Femur (tissue), 1 donor: ENCODE measurements at regions not wholly inside any gene's neighbourhood (a gene's known extent, or its start where the extent isn't known, plus 50 kb on each side); places are given as distances from the start of the nearest gene placed in this dataset.

Experiments used
- DNase-seq: peaks from one replicate; pipeline ENCODE4 v3.0.0-alpha.2; 2017

DNA sequence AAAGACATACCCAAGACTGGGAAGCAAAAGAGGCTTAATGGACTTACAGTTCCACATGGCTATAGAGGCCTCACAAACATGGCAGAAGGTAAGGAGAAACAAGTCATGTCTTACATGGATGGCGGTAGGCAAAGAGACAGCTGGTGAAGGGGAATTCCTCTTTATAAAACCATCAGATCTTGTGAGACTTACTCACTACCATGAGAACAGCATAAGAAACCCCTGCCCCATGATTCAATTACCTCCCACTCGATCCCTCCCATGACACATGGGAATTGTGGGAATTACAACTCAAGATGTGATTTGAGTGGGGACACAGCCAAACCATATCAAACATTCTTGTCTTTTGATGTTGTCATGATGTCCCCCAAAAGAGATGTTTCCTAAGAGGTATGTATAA, 103.3 kb downstream of the DUSP10 start:
- DNase-seq, result no peak

DNA sequence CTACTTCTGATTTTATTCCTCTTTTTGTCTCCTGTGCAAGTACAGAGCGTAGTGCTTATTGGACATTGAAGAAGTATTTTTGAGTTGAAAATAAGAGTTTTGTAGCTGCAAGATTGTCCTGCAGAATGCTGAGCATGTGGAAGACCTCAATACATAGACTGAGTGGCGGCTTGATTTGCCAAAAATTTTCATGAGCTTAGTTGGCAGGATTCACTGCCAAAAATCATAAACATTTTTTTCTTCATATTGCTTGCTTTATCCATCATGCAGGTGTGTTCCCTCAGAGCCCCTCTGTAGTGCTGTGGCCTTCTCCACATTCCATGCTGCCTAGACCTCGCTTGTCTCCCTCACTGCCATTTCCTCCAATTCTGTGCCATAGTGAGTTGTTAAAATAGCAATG, 100.1 kb downstream of the DUSP10 start:
- no peak for DNase-seq

DNA sequence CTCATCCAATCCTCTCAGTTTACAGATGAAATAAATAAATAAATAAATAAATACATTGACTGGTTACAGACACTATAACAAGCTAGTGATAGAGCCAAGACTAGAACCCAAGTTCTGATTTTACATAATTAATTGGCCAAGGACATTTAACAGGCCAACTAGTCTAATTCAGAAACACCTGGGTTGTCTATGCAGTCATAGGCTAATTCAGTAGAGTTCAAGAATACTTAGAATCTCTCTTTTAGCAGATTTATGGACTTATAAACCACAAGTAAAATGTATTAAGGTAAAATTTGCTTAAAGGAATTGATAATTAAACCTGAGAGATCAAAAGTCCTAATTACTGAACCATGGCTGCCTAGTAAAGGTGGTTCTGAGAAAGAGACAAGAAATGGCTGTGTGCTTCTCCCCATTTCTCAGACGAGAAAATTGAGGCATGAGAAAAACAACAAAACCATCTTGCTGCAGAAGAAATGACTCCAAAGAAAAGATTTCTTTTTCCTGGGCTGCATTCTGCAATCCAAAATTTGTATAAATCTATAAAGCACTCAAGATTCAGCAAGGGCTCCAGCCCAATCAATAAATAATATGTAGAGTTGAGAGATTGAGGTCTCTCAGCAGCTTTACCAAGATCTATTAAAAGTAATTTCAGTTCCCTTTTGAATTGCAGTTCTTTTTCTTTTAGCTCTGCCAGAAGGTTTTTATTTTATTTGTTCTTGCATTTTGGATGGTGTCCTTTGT, 98.3 kb downstream of the DUSP10 start:
- DNase-seq, result no peak

DNA sequence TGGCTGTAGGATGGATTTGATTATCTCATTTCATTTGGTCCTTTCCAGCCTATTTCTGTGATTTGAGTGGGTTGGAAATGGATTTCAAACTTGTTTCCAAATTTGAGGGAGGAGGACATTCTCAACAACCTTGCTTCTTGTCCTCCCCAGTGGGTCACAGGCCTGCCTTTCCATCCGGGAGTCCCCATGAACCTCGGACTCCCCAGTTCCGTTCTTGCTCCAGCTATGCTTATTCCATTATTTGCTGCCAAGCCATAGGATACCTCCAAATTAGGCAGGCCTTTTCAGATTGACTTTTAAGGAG, 97.8 kb downstream of the DUSP10 start:
- peak; percentile 36 for DNase-seq

DNA sequence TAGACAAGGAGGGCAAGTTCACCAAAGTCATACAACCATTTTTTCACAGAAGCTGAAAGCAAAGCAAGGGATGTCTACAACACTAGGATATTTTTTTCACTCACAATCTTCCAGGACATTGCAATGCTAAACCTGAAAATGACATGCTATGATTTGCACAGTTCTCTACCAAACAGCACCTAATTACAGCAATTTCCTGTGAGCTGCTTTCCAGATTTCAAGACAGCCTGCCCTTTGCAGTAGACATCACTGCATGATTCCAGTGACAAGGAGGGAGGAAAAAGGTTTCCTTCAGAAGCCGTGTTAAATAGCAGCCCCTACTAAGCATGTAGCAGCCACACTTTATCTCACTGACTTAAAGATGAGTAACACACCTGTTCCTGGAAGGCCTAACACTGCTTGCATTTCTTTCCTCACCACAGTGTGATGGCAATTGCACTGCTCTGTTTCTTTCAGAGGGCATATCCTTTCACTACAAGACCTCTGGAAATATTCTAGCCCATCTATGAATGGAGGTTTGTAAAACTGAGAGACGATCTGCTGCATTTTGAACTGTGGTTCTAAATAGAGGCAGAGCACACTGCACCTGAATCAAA, 97.1 kb downstream of the DUSP10 start:
- no peak for DNase-seq

DNA sequence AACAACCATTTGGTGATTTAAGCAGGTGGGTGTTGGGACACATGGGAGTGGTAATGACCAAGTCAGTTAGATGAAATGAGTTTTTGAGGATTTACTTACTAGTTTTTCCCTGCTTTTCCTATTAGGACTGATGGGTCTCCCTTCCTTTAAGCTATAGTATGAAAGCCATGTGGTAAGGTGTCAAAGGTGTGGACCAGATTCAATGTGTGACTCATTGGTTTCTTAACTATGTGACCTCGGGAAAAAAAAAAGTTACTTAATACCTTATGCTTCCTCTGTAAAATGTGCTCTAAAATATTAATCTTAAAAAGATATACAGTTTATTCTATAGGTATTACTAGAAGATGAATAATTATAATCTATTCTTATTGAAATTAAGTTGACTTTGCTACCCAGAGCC, 93.7 kb downstream of the DUSP10 start:
- DNase-seq, result no peak
